Esophagus muscularis mucosa (tissue), 4 donors: ENCODE measurements at regions not wholly inside any gene's neighbourhood (a gene's known extent, or its start where the extent isn't known, plus 50 kb on each side); places are given as distances from the start of the nearest gene placed in this dataset.
"Not testable (repeated sequence)": the region's sequence is repeated elsewhere in the genome, so short reads cannot be mapped to it uniquely, and the experiment has no call there.

Experiments used
- DNase-seq: peaks from one replicate; pipeline ENCODE4 v3.0.0-alpha.2; 2017; ENCODE audit errors: extremely low spot score
- H3K27ac ChIP-seq, 4 donors: fragments of 200-600 bp; sonication (generic); replicated peaks in 1 of 4; 1 replicate in 3 of 4; 2 replicates in 1 of 4; pipeline ENCODE4 v1.5.1; 2016 to 2019; ENCODE audit warnings: mild to moderate bottlenecking in 1 of 4
- H3K27me3 ChIP-seq, 4 donors: fragments of 200-600 bp; sonication (generic); one replicate each; pipeline versions ENCODE4 v1.5.1 to v1.6.0; 2016 to 2019
- H3K36me3 ChIP-seq, 4 donors: fragments of 200-600 bp; sonication (generic); one replicate each; pipeline ENCODE4 v1.5.1; 2016 to 2019
- H3K4me1 ChIP-seq, 4 donors: fragments of 200-600 bp; sonication (generic); one replicate each; pipeline ENCODE4 v1.5.1; 2016 to 2019
- H3K4me3 ChIP-seq, 4 donors: fragments of 200-600 bp; sonication (generic); 1 replicate in 2 of 4; 2 replicates in 2 of 4; pipeline ENCODE4 v1.5.1; 2016 to 2019; ENCODE audit warnings: mild to moderate bottlenecking in 4 of 4, moderate library complexity in 1 of 4
- H3K9me3 ChIP-seq, 4 donors: fragments of 200-600 bp; sonication (generic); 1 replicate in 3 of 4; 2 replicates in 1 of 4; pipeline ENCODE4 v1.5.1; 2016 to 2019
- CTCF ChIP-seq, 3 experiments: fragments of 200-600 bp in 2 of 3; fragments of 450-650 bp in 1 of 3; sonication (generic) in 2 of 3; IDR thresholded peaks; one replicate each; pipeline ENCODE4 v1.5.1; 2017 to 2019; ENCODE audit warnings: antibody characterized with exemption in 3 of 3, mild to moderate bottlenecking in 2 of 3, moderate library complexity in 1 of 3
- EP300 ChIP-seq: sonication (generic); formaldehyde crosslinking; IDR thresholded peaks from one replicate; pipeline ENCODE4 v1.6.1; 2017; ENCODE audit warnings: antibody characterized with exemption
- POLR2A ChIP-seq: fragments of 450-650 bp; IDR thresholded peaks from one replicate; pipeline ENCODE4 v1.6.1; 2017; ENCODE audit warnings: antibody characterized with exemption, moderate library complexity, mild to moderate bottlenecking, low read depth
- POLR2AphosphoS5 ChIP-seq, 2 donors: sonication (generic); formaldehyde crosslinking; IDR thresholded peaks; one replicate each; pipeline ENCODE4 v1.6.1; 2017; ENCODE audit warnings: antibody characterized with exemption in 2 of 2
- WGBS: methylation state at CpG from one replicate; pipeline ENCODE4 v1.1.5; 2018; 5-methylcytosine and 5-hydroxymethylcytosine counted together
- intact Hi-C: fragments of 100-400 bp; cut with DNase I; formaldehyde crosslinking; loops from one replicate; pipeline ENCODE4 v1.15.1; 2023

GRCh38 chr4:77510367-77510766 is 95.3 kb upstream of the CXCL13 start:
- no peak overlapping the region for H3K27ac ChIP-seq
- no peaks in the 10 kb centered on the region for H3K27me3 ChIP-seq
- H3K9me3 ChIP-seq, result peaks cover 0 to 3% (median 0%) of the 10 kb centered on the region in 4 donors
- no peak for DNase-seq
- H3K36me3 ChIP-seq, result no peaks in the 10 kb centered on the region
- no peak overlapping the region for H3K4me3 ChIP-seq
- WGBS, result 75% methylated on average over 6 of the region's 6 CpGs
- H3K4me1 ChIP-seq, result no peaks in the 10 kb centered on the region
- intact Hi-C loops, result no loop called here
- TF ChIP-seq EP300 (no peak), POLR2A (no peak)

DNA sequence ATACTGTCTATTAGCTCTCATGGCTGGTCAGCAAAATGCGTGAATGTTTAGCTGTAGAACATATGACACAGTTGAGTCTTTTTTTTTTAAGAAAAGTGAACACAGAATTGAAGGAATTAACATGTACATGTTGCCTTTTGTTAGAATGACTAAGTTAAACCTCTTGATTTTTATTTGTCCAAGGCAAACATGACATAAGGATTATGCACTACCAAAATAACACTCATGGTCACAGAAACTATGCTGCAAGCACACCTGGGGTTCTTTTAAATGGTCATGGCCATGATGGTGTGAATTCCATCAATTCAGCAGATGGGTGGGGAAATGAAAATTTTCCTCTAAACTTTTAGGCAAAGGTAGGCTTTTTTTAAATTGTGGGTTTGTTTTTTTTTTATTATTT is 80.1 kb upstream of the CXCL13 start:
- DNase-seq, result no peak
- 96% methylated on average over 1 of the region's 1 CpG for WGBS

DNA sequence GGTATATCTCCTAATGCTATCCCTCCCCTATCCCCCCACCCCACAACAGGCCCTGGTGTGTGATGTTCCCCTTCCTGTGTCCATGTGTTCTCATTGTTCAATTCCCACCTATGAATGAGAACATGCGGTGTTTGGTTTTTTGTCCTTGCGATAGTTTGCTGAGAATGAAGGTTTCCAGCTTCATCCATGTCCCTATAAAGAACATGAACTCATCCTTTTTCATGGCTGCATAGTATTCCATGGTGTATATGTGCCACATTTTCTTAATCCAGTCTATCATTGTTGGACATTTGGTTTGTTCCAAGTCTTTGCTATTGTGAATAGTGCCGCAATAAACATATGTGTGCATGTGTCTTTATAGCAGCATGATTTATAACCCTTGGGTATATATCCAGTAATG is 77.7 kb upstream of the CXCL13 start:
- DNase-seq, H3K36me3 ChIP-seq, H3K4me3 ChIP-seq, H3K27me3 ChIP-seq, intact Hi-C loops, H3K27ac ChIP-seq, H3K4me1 ChIP-seq, H3K9me3 ChIP-seq: not testable (repeated sequence)
- WGBS, result 98% methylated on average over 3 of the region's 3 CpGs

More for the DNA sequence above, 80.1 kb upstream of the CXCL13 start:
- H3K9me3 ChIP-seq, result no peaks in the 10 kb centered on the region
- TF ChIP-seq POLR2AphosphoS5 (IDR thresholded peaks at IDR 0.05) (no peak), CTCF (IDR thresholded peaks at IDR 0.05) (no peak), POLR2A (no peak), EP300 (no peak)
- intact Hi-C loops, result no loop called here
- H3K27ac ChIP-seq, result no peak overlapping the region
- no peaks in the 10 kb centered on the region for H3K4me1 ChIP-seq
- H3K36me3 ChIP-seq, result no peaks in the 10 kb centered on the region
- no peaks in the 10 kb centered on the region for H3K27me3 ChIP-seq
- no peak overlapping the region for H3K4me3 ChIP-seq

DNA sequence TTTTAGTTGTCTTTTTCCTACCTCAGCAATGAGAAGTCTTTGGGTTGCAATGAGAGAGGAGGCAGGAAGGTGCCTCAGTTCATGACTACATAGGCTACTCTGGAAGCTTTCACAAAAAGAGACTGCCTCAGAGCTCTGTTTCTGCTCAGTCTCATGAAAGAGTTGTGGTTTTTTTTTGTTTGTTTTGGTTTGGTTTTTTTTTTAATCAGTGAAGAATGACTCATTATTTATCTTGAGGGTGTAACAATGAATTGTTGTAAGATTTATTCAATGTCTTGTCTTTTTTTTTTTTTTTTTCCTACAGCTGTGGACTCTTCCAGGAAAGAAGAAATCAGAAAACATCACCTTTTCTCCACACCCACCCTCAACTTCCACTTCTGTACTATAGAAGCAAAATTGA is 67.5 kb upstream of the CXCL13 start:
- H3K36me3 ChIP-seq, result no peaks in the 10 kb centered on the region
- no peak overlapping the region for H3K4me3 ChIP-seq
- H3K4me1 ChIP-seq, result peaks cover 0 to 18% (median 14%) of the 10 kb centered on the region in 4 donors
- no peaks in the 10 kb centered on the region for H3K27me3 ChIP-seq
- DNase-seq, result no peak
- H3K27ac ChIP-seq, result no peak overlapping the region
- peaks cover 0 to 8% (median 6%) of the 10 kb centered on the region in 4 donors for H3K9me3 ChIP-seq
- TF ChIP-seq CTCF (IDR thresholded peaks at IDR 0.05) (no peak), POLR2A (no peak), POLR2AphosphoS5 (IDR thresholded peaks at IDR 0.05) (no peak), EP300 (no peak)
- intact Hi-C loops, result no loop called here

- no peak for TF ChIP-seq POLR2AphosphoS5 (IDR thresholded peaks at IDR 0.05)
- TF ChIP-seq CTCF (IDR thresholded peaks at IDR 0.05), result no peak
- TF ChIP-seq POLR2A, result no peak
- TF ChIP-seq EP300, result no peak
- Histone ChIP-seq H3K4me3 (no peak overlapping the region), H3K27ac (no peak overlapping the region), H3K9me3 (peaks cover 0 to 5% (median 2%) of the 10 kb centered on the region in 4 donors), H3K36me3 (no peaks in the 10 kb centered on the region), H3K27me3 (no peaks in the 10 kb centered on the region), H3K4me1 (peaks cover 0 to 18% (median 14%) of the 10 kb centered on the region in 4 donors)
- no peak for DNase-seq
- 41% methylated on average over 4 of the region's 4 CpGs for WGBS
- intact Hi-C loops, result no loop called here
Observed at GRCh38 chr4:77538574-77539157, 67.0 kb upstream of the CXCL13 start.
